Heart left ventricle (tissue), 16 donors: ENCODE measurements at regions not wholly inside any gene's neighbourhood (a gene's known extent, or its start where the extent isn't known, plus 50 kb on each side); places are given as distances from the start of the nearest gene placed in this dataset.

Experiments used
- ATAC-seq, 4 donors: fragments of 200-7000 bp; cut with Tn5 transposase; one replicate each; pipeline ENCODE4 v1.9.1; 2020 to 2022; ENCODE audit warnings: moderate library complexity in 4 of 4, mild to moderate bottlenecking in 3 of 4, moderate number of reproducible peaks in 1 of 4
- DNase-seq, 5 donors: peaks; one replicate each; pipeline ENCODE4 v3.0.0-alpha.2; 2020
- H3K27ac ChIP-seq, 12 donors: fragments of 200-600 bp; sonication (generic) in 4 of 12; one replicate each; pipeline versions ENCODE4 v1.5.0 to v1.8.0; 2016 to 2022; ENCODE audit warnings: mild to moderate bottlenecking in 2 of 12
- H3K27me3 ChIP-seq, 9 donors: fragments of 200-600 bp; sonication (generic) in 2 of 9; one replicate each; pipeline versions ENCODE4 v1.5.1 to v1.8.0; 2016 to 2022; ENCODE audit warnings: mild to moderate bottlenecking in 3 of 9
- H3K36me3 ChIP-seq, 9 donors: fragments of 200-600 bp; sonication (generic) in 2 of 9; one replicate each; pipeline versions ENCODE4 v1.5.0 to v1.8.0; 2018 to 2022; ENCODE audit warnings: mild to moderate bottlenecking in 2 of 9
- H3K4me1 ChIP-seq, 12 donors: fragments of 200-600 bp; sonication (generic) in 4 of 12; one replicate each; pipeline versions ENCODE4 v1.5.0 to v1.8.0; 2016 to 2022; ENCODE audit warnings: mild to moderate bottlenecking in 3 of 12
- H3K4me3 ChIP-seq, 12 donors: fragments of 200-600 bp; sonication (generic) in 4 of 12; one replicate each; pipeline versions ENCODE4 v1.5.0 to v1.8.0; 2017 to 2022; ENCODE audit warnings: mild to moderate bottlenecking in 9 of 12, moderate library complexity in 4 of 12
- H3K9me3 ChIP-seq, 12 donors: fragments of 200-600 bp; sonication (generic) in 4 of 12; one replicate each; pipeline versions ENCODE4 v1.5.0 to v1.8.0; 2016 to 2022; ENCODE audit warnings: mild to moderate bottlenecking in 1 of 12
- CTCF ChIP-seq, 12 donors: fragments of 200-600 bp; sonication (generic) in 4 of 12; IDR thresholded peaks; one replicate each; pipeline versions ENCODE4 v1.5.0 to v1.8.0; 2018 to 2022; ENCODE audit warnings: antibody characterized with exemption in 12 of 12, mild to moderate bottlenecking in 5 of 12
- POLR2A ChIP-seq, 2 donors: fragments of 450-650 bp; IDR thresholded peaks; one replicate each; pipeline ENCODE4 v1.6.1; 2017; ENCODE audit warnings: antibody characterized with exemption in 2 of 2, mild to moderate bottlenecking in 2 of 2, moderate library complexity in 2 of 2
- WGBS, 4 donors: extraction: QIAGEN DNeasy Blood & Tissue Kit in 2 of 4; methylation state at CpG; one replicate each; pipeline versions ENCODE4 v1.1.5 to v1.1.7; 2013 to 2018; 5-methylcytosine and 5-hydroxymethylcytosine counted together
- intact Hi-C, 10 donors: fragments of 100-400 bp; cut with DNase I; formaldehyde crosslinking; loops; one replicate each; pipeline versions ENCODE4 v1.11.1 to v1.14.2; 2022
- donor health status: ischemic (EF 13 %, LVEDD 7.1; RV severe dilation, severe dysfunction).
- donor health status: healthy with polysubstance abuse.
- donor health status: DM: no; HTN: yes; CAD: no.
- donor health status: DM: no; HTN: no; CAD: no.
- donor health status: ischemic (EF 25% LVEDD 6.9; RV normal size, moderate dysfunction).
- donor health status: ischemic (EF 25% LVEDD 5.7; RV mildly dilated, moderate dysfunction).
- donor health status: healthy.
- donor health status: DM: yes; HTN: yes; CAD: no.
- donor health status: ischemic (EF 35%, LVEDD 5.7; RV mildly dilated, moderate dysfunction).
- donor health status: nonischemic (EF 11% LVEDD 7.7; RV severe dilation, severe dysfunction).
- donor health status: DM: yes; HTN: yes; CAD: no.
- donor health status: PGD.
- donor health status: ischemic (EF 29% LVEDD 5.4; RV normal size, mild dysfunction).
- donor health status: nonischemic (EF 23%, LVEDD 6.1; RV moderate dilation, normal function).

GRCh38 chr13:105514401-105514800 is 1021.1 kb downstream of the EFNB2 start:
- Histone ChIP-seq H3K27ac (no peak overlapping the region), H3K4me3 (no peak overlapping the region), H3K36me3 (no peaks in the 10 kb centered on the region), H3K4me1 (no peaks in the 10 kb centered on the region), H3K27me3 (no peaks in the 10 kb centered on the region), H3K9me3 (no peaks in the 10 kb centered on the region)
- DNase-seq = no peak
- no peak for TF ChIP-seq POLR2A (IDR thresholded peaks at IDR 0.05)
- TF ChIP-seq CTCF (IDR thresholded peaks at IDR 0.05) = no peak
- intact Hi-C loops = no loop called here
- 84 to 93% (median 91%) methylated on average over 4 of the region's 4 CpGs for WGBS, 4 donors
- no peak for ATAC-seq

DNA sequence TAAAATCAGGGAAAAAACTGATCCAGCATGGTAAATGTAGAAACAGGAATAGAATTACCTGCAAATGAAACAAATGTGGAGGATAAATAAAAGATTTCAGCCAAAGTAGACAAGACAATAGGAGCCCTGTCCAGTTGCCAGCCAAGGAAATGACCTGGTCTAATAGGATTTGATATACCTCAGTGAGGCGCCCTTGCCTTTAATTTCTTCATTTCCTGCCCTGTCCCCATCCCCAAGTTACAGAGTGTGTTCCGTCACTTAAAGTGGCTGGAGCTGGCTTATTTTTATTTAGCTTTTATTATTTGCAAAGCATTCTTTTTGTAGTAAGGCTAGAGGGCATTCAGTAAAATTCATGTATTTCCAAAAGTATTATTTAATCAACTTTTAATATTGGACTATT is 1022.0 kb downstream of the EFNB2 start:
- no peak for TF ChIP-seq POLR2A (IDR thresholded peaks at IDR 0.05)
- no peak for TF ChIP-seq CTCF (IDR thresholded peaks at IDR 0.05)
- ATAC-seq (no peak), DNase-seq (no peak)
- intact Hi-C loops = no loop called here
- 58 to 78% (median 65%) methylated on average over 2 of the region's 2 CpGs for WGBS, 4 donors
- Histone ChIP-seq H3K27me3 (no peaks in the 10 kb centered on the region), H3K27ac (no peak overlapping the region), H3K4me1 (no peaks in the 10 kb centered on the region), H3K36me3 (no peaks in the 10 kb centered on the region), H3K9me3 (no peaks in the 10 kb centered on the region), H3K4me3 (no peak overlapping the region)

DNA sequence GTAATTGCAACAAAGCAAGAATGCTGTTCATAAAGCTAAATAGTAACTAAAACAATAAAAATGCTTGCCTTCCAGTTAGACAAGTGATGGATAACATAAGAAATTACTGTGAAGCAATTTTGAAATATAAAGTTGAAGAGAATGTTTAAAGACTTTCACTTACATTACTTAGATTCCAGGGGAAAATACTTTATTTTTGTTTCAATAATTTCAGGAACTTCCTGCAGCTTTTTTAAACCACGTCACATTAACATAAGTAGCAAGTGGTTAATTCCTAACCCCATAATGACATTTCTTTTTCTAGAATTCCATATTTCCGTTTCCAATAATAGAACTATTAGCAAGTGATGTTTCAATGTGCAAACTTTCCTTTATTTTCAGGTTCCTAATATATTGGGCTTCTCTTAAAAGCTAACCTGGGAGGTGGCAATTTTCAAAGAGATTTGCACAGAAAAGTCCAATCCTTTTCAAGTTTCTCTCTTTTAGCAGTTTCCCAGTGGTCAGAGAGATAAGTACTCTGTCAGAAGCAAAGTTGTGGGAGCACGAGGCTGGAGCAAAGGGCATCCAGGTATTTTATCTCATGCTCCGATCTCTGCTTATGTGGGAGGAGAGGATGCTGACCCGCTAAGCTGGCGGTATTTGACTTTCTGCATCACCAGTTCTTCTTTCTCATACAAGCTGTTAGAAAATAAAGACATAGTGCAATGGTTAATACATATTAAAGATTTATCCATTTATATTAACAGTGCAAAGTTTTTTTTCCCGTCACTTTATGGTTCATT is 1025.3 kb downstream of the EFNB2 start:
- TF ChIP-seq POLR2A (IDR thresholded peaks at IDR 0.05) (no peak), CTCF (IDR thresholded peaks at IDR 0.05) (no peak)
- Histone ChIP-seq H3K36me3 (no peaks in the 10 kb centered on the region), H3K27me3 (no peaks in the 10 kb centered on the region), H3K4me3 (no peak overlapping the region), H3K9me3 (no peaks in the 10 kb centered on the region), H3K27ac (no peak overlapping the region), H3K4me1 (no peaks in the 10 kb centered on the region)
- DNase-seq (no peak), ATAC-seq (no peak)
- intact Hi-C loops = no loop called here
- 54 to 69% (median 63%) methylated on average over 7 of the region's 7 CpGs for WGBS, 4 donors

DNA sequence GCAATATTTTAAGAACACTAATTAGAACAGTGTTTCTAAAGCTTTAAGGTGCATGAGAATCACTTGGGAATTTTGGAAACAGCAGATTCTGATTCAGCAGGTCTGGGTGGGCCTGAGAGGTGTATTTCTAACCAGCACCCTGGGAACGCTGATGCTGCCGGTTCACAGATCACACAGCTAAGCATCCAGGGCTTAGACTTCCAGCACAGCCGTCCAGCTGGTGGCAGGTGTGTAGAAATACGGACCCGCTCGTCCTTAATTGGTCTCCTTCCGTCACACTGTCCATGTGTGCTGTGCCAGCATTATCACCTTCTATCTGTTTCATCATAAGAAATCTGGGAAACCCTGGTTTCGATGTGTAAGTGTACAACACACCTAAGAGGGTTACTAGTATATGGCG is 1029.0 kb downstream of the EFNB2 start:
- no peak for TF ChIP-seq POLR2A (IDR thresholded peaks at IDR 0.05)
- no peak for TF ChIP-seq CTCF (IDR thresholded peaks at IDR 0.05)
- intact Hi-C loops = no loop called here
- Histone ChIP-seq H3K9me3 (no peaks in the 10 kb centered on the region), H3K27me3 (no peaks in the 10 kb centered on the region), H3K4me1 (no peaks in the 10 kb centered on the region), H3K27ac (no peak overlapping the region), H3K36me3 (no peaks in the 10 kb centered on the region), H3K4me3 (no peak overlapping the region)
- DNase-seq (no peak), ATAC-seq (no peak)
- 90 to 94% (median 93%) methylated on average over 9 of the region's 9 CpGs for WGBS, 4 donors
